ENCODE measurements at regions not wholly inside any gene's neighbourhood (a gene's known extent, or its start where the extent isn't known, plus 50 kb on each side); places are given as distances from the start of the nearest gene placed in this dataset.

- TF ChIP-seq YY1 (IDR thresholded peaks at IDR 0.05; ENCODE audit: low read depth, low read length) (no peak), CHD1 (IDR thresholded peaks at IDR 0.05; ENCODE audit: low read depth, low read length) (no peak), CTCF (IDR thresholded peaks at IDR 0.05; ENCODE audit: control extremely low read depth in 1 of 3, insufficient read depth in 1 of 3, low read depth in 1 of 3, low read length in 3 of 3) (no peak), TAF1 (IDR thresholded peaks at IDR 0.05; ENCODE audit: low read depth, low read length) (no peak), CEBPB (IDR thresholded peaks at IDR 0.05; ENCODE audit: low read depth, low read length) (no peak), POLR2A (IDR thresholded peaks at IDR 0.05; ENCODE audit: control extremely low read depth in 1 of 2, low read depth in 2 of 2, low read length in 2 of 2) (no peak), MAFK (IDR thresholded peaks at IDR 0.05; ENCODE audit: low read depth, low read length) (no peak), SIN3A (conservative IDR thresholded peaks at IDR 0.05 in 1 of 2, IDR thresholded peaks at IDR 0.05 in 1 of 2; ENCODE audit: low read depth in 1 of 2, low read length in 2 of 2) (no peak)
These were observed 158.2 kb upstream of the MYCN start for GRCh38 chr2:15782009-15782751.
